ENCODE measurements at regions not wholly inside any gene's neighbourhood (a gene's known extent, or its start where the extent isn't known, plus 50 kb on each side); places are given as distances from the start of the nearest gene placed in this dataset.

GRCh38 chr2:65545837-65546805, 113.7 kb upstream of the SPRED2 start:
- TF ChIP-seq POLR2A (IDR thresholded peaks at IDR 0.05; ENCODE audit: control extremely low read depth in 1 of 2, low read depth in 2 of 2, low read length in 2 of 2) (no peak), EZH2 (IDR thresholded peaks at IDR 0.05; ENCODE audit: low read depth, low read length, severe bottlenecking) (no peak), POLR2AphosphoS5 (IDR thresholded peaks at IDR 0.05; ENCODE audit: low read depth, low read length) (no peak)
- TF ChIP-seq, protein P1, sequence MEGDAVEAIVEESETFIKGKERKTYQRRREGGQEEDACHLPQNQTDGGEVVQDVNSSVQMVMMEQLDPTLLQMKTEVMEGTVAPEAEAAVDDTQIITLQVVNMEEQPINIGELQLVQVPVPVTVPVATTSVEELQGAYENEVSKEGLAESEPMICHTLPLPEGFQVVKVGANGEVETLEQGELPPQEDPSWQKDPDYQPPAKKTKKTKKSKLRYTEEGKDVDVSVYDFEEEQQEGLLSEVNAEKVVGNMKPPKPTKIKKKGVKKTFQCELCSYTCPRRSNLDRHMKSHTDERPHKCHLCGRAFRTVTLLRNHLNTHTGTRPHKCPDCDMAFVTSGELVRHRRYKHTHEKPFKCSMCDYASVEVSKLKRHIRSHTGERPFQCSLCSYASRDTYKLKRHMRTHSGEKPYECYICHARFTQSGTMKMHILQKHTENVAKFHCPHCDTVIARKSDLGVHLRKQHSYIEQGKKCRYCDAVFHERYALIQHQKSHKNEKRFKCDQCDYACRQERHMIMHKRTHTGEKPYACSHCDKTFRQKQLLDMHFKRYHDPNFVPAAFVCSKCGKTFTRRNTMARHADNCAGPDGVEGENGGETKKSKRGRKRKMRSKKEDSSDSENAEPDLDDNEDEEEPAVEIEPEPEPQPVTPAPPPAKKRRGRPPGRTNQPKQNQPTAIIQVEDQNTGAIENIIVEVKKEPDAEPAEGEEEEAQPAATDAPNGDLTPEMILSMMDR (IDR thresholded peaks at IDR 0.05; ENCODE audit: control extremely low read depth in 1 of 3, insufficient read depth in 1 of 3, low read depth in 1 of 3, low read length in 3 of 3), result no peak
